HG02973 (cell line): ENCODE measurements at regions not wholly inside any gene's neighbourhood (a gene's known extent, or its start where the extent isn't known, plus 50 kb on each side); places are given as distances from the start of the nearest gene placed in this dataset.

Experiments used
- ATAC-seq: cut with Tn5 transposase; IDR thresholded peaks from one replicate; pipeline ENCODE4 v1.9.1; 2021; ENCODE audit warnings: moderate library complexity; ENCODE audit not compliant: unreplicated experiment

DNA sequence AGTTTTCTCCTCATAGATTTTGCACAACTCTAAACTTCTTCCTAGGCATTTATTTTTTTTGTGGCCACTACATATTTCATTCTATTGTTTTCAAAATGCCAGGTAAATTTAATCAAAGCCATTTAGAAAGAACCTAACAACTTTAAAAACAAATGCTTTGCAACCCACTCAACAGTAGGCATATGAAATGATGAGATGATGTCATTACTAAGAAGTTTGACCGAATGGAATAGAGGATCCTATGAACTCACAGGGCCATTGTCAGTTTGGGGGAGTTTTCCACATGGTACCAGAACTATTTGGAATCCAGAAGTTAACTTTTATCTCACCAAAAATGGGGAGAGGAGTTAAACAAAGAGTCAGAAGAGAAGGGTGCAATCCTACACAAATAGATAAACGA lies 100.7 kb upstream of the INHBA start:
- no peak for ATAC-seq

GRCh38 chr7:41796331-41796730 lies 93.4 kb upstream of the INHBA start:
- ATAC-seq = no peak

GRCh38 chr7:41795276-41795833 lies 92.5 kb upstream of the INHBA start:
- ATAC-seq = no peak

GRCh38 chr7:41793556-41793955 lies 90.7 kb upstream of the INHBA start:
- ATAC-seq = no peak

- no peak for ATAC-seq
Observed at GRCh38 chr7:41792120-41792519, 89.2 kb upstream of the INHBA start.

- ATAC-seq = no peak
Observed at GRCh38 chr7:41788556-41788955, 85.7 kb upstream of the INHBA start.

- ATAC-seq = no peak
Observed at GRCh38 chr7:41787651-41788350, 84.9 kb upstream of the INHBA start.

DNA sequence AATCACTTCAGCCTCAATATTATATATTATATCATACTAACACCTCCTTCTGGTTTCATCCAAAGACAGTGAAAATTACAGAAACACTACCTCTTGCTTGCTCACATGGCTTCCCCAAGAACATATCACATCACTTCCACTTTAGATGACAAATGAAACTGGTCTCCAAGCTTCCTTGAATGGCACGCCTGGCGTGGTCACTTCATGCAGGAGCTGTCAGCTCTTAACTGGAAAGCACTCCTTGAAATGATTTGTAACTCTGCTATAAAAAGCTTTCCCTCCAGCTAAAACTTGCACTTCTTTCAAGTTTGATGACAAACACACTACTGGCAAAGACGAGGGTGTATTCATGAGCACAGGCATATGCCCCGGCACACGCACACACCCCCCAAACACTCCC lies 84.1 kb upstream of the INHBA start:
- ATAC-seq = no peak

DNA sequence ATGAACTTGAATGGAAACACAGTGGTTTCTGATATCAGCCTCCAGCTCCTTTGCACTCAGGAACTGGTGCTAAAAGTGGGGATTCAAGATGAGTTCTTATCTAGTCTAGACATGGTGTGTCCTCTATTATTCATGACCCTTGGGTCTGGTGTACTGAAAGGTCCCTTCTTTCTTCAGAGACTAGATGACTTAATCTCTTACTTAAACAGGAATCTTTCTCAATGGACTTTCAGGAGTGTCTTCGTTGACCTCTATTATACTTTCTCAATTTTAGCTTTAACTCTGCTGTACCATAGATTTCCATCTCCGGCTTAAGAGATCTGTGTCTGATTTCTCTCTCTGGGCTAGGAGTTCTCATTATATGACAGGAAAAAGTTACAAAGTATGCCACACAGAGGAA lies 83.5 kb upstream of the INHBA start:
- no peak for ATAC-seq

DNA sequence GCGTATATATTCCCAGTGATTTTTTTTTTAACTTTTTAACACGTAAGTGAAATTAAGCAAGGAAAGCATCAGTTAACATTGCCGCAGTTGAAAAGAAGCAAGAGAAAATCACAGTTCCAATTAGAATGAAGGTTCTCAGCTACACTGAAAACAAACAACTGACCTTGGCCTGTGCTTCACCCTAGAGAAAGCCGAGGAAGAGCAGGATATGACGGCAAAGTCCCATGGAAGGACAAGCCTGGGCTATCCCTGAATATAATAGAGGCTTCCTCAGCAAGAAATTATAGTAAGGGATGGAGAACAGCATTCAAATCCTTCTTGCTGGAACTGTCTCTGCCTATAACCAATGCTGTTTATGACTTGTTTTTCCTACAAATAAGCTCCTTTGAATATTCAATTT lies 83.0 kb upstream of the INHBA start:
- no peak for ATAC-seq

DNA sequence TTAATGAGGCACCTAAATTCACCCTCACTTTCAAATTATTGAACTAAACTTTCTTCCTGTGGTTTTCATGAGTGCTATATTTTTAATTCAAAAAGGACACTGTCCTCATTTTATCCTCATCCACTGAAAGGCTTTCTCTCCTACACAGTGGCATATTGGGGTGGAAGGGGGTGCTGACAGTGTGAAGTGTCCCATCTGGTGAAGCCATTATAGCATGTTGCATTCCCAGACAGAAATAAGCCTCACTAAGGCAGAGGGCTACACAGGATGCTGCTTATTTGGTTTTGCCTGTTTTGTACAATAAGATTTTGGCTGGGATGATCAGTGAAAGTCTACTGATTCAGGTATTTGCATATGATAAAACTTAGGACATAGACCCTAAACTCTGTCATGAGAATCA lies 82.4 kb upstream of the INHBA start:
- ATAC-seq = no peak

- ATAC-seq = no peak
Observed at GRCh38 chr7:41779918-41780317, 77.0 kb upstream of the INHBA start.

- no peak for ATAC-seq
Observed at GRCh38 chr7:41777894-41778596, 75.2 kb upstream of the INHBA start.

- no peak for ATAC-seq
Observed at GRCh38 chr7:41774966-41775365, 72.1 kb upstream of the INHBA start.

GRCh38 chr7:41773756-41774155 lies 70.9 kb upstream of the INHBA start:
- ATAC-seq = no peak

GRCh38 chr7:41771717-41772116 lies 68.8 kb upstream of the INHBA start:
- ATAC-seq = no peak

- no peak for ATAC-seq
Observed at GRCh38 chr7:41769162-41769561, 66.3 kb upstream of the INHBA start.

DNA sequence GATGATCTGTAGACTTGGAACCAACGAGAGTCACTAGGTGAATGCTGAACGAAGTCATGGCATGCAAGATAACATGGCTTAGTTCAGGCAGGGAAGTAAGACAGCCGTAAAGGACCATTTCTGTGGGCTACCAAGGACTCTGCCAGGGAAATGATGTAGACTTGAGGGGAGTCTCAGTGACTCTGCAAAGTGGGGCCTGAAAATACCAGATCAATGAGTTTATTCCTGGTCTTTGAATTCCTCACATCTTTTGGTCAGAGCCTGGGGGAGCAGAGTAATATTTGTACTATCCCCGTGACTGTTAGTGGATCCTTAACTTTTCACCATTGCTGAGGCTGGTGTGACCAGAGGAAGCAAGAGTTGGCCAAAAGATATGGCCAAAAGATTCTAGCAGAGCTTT lies 60.7 kb upstream of the INHBA start:
- no peak for ATAC-seq

DNA sequence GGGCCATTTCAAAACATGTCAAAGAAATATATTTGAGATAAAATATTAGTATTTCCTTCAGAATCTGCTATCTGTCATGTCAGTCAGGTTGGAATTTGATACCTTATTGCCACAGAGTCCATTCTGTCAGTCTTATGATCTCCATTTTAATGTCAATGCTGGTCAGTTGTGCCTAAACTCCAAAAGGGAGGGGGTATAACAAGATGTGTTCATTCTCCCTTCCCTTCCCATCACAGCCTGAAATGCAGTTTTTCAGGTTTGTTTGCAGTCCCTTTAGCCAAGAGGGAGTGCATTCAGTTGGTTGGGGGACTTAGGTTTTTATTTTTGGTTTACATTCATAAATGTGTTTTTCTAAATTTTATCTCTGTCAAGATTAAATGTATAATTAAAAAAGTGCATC lies 59.8 kb upstream of the INHBA start:
- ATAC-seq = no peak

GRCh38 chr7:41760293-41760692 lies 57.4 kb upstream of the INHBA start:
- no peak for ATAC-seq

DNA sequence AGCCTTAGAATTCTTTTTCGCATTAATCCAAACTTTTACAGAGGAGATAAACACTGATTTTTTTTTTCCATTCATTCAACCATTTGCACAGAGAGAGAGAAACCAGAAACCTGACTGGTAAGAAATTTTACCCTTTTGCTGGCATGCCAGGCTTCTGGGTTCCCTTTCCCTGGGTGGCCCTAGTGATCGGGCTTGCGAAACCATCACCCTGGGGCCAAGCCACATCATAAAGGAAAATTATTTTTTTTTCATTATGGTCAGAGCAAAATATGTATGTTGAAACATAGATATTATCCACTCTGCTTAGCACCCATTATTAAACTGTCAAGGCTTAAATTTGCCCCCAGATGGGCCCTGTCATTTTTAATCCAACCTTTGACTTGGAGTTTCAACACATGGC lies 55.4 kb upstream of the INHBA start:
- no peak for ATAC-seq

DNA sequence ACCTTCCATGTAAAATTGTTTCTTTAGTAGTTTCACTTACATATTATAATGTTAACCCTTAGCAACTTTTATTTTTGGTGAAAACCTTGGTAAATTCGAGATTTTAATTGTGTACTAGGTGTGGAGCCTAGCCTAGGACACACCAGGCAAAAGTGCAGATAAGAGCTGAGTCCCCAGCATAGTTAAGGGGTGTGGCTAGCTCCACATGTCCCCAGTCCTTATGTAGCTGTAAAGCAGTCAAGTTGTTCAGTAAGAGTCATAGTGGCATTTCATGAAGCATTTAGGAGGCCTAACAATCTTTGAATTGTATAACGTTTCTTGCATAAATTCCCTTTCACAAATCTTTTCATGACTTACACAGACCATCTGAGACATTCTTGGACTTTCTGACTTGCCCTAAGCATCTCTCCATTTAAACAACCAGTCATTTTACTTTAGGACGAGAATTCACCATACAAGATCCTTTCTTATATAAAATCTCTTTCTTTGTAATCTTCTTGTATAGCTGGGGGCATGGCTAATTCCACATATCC lies 53.8 kb upstream of the INHBA start:
- no peak for ATAC-seq
